Sigmoid colon (tissue), 4 donors: ENCODE measurements at regions not wholly inside any gene's neighbourhood (a gene's known extent, or its start where the extent isn't known, plus 50 kb on each side); places are given as distances from the start of the nearest gene placed in this dataset.

Experiments
- EP300 ChIP-seq, 4 donors: sonication (generic); formaldehyde crosslinking; IDR thresholded peaks; one replicate each; pipeline ENCODE4 v1.6.1; 2017; ENCODE audit warnings: antibody characterized with exemption in 4 of 4
- POLR2A ChIP-seq, 2 donors: fragments of 450-650 bp; IDR thresholded peaks; one replicate each; pipeline ENCODE4 v1.6.1; 2016; ENCODE audit warnings: antibody characterized with exemption in 2 of 2, mild to moderate bottlenecking in 2 of 2, moderate library complexity in 2 of 2
- POLR2AphosphoS5 ChIP-seq, 4 donors: sonication (generic); formaldehyde crosslinking; IDR thresholded peaks; one replicate each; pipeline ENCODE4 v1.6.1; 2017; ENCODE audit warnings: antibody characterized with exemption in 4 of 4
- TF ChIP-seq, protein P1 (sequence below), 4 experiments: fragments of 450-650 bp in 3 of 4; fragments of 200-600 bp in 1 of 4; IDR thresholded peaks; one replicate each; pipeline ENCODE4 v1.5.1; 2016 to 2019; ENCODE audit warnings: antibody characterized with exemption in 4 of 4, mild to moderate bottlenecking in 3 of 4, moderate library complexity in 2 of 4

DNA sequence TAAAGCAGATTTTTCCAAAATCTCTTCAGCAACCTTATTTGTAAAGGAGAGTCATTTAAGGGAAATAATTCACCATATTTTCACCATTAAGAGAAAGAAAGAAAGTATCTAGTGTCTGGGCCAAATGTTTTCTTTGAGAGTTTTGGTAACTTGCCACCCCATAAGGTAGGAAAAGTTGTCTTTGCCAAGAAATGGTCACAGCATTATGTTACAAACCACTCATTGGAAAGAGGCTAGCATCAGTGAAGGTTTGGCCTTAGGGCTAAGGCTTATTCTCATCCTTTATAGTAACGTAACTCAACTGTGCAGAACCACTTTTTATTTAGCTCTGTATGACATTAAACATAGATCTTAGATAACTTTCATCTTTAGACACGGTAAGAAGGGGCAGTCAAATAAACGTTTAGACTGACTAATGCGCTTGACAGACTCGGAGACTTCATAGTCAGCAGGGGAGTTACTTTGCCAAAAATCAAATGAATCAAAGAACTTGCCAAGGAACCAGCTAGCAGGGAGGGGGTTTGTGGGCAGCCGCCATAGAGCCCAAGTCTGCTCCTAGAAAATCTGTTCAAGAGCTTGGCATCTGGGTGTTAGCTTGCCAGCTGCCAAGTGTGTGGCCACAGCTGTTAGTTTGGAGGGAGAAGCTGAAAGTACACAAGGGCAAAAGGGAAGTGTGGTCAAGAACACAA lies 182.8 kb upstream of the GRID2 start:
- TF ChIP-seq POLR2A (IDR thresholded peaks at IDR 0.05) (no peak), POLR2AphosphoS5 (IDR thresholded peaks at IDR 0.05) (no peak), EP300 (IDR thresholded peaks at IDR 0.05) (no peak)
- TF ChIP-seq, protein P1, sequence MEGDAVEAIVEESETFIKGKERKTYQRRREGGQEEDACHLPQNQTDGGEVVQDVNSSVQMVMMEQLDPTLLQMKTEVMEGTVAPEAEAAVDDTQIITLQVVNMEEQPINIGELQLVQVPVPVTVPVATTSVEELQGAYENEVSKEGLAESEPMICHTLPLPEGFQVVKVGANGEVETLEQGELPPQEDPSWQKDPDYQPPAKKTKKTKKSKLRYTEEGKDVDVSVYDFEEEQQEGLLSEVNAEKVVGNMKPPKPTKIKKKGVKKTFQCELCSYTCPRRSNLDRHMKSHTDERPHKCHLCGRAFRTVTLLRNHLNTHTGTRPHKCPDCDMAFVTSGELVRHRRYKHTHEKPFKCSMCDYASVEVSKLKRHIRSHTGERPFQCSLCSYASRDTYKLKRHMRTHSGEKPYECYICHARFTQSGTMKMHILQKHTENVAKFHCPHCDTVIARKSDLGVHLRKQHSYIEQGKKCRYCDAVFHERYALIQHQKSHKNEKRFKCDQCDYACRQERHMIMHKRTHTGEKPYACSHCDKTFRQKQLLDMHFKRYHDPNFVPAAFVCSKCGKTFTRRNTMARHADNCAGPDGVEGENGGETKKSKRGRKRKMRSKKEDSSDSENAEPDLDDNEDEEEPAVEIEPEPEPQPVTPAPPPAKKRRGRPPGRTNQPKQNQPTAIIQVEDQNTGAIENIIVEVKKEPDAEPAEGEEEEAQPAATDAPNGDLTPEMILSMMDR (IDR thresholded peaks at IDR 0.05), result no peak
